Chondrocyte (in vitro differentiated cells): ENCODE measurements at regions not wholly inside any gene's neighbourhood (a gene's known extent, or its start where the extent isn't known, plus 50 kb on each side); places are given as distances from the start of the nearest gene placed in this dataset.

Source experiments
- DNase-seq: peaks from one replicate; pipeline ENCODE4 v3.0.0; 2021; ENCODE audit warnings: mixed read lengths, low spot score
- H3K27ac Mint-ChIP-seq: one replicate; pipeline ENCODE4 v1.8.0; 2021; ENCODE audit warnings: mild to moderate bottlenecking, moderate library complexity, mixed read lengths; ENCODE audit not compliant: unreplicated experiment
- H3K27me3 Mint-ChIP-seq: 2 replicates; pipeline ENCODE4 v1.8.0; 2021; ENCODE audit warnings: low read depth, mixed read lengths
- H3K36me3 Mint-ChIP-seq: 2 replicates; pipeline ENCODE4 v1.8.0; 2021; ENCODE audit warnings: low read depth, mixed read lengths
- H3K4me1 Mint-ChIP-seq: 2 replicates; pipeline ENCODE4 v1.8.0; 2021; ENCODE audit warnings: low read depth, mild to moderate bottlenecking, mixed read lengths
- H3K4me3 Mint-ChIP-seq: one replicate; pipeline ENCODE4 v1.8.0; 2021; ENCODE audit warnings: mild to moderate bottlenecking, moderate library complexity, mixed read lengths; ENCODE audit not compliant: unreplicated experiment
- H3K9me3 Mint-ChIP-seq: 2 replicates; pipeline ENCODE4 v1.8.0; 2021; ENCODE audit warnings: low read depth, mixed read lengths
- TF ChIP-seq, protein P1 (sequence below): fragments of 200-600 bp; sonication (generic); IDR thresholded peaks from 2 replicates; pipeline ENCODE4 v1.5.0; 2021; ENCODE audit warnings: antibody characterized with exemption, mild to moderate bottlenecking, moderate library complexity

- peaks cover 6% of the 10 kb centered on the region for H3K27me3 Mint-ChIP-seq
- TF ChIP-seq, protein P1, sequence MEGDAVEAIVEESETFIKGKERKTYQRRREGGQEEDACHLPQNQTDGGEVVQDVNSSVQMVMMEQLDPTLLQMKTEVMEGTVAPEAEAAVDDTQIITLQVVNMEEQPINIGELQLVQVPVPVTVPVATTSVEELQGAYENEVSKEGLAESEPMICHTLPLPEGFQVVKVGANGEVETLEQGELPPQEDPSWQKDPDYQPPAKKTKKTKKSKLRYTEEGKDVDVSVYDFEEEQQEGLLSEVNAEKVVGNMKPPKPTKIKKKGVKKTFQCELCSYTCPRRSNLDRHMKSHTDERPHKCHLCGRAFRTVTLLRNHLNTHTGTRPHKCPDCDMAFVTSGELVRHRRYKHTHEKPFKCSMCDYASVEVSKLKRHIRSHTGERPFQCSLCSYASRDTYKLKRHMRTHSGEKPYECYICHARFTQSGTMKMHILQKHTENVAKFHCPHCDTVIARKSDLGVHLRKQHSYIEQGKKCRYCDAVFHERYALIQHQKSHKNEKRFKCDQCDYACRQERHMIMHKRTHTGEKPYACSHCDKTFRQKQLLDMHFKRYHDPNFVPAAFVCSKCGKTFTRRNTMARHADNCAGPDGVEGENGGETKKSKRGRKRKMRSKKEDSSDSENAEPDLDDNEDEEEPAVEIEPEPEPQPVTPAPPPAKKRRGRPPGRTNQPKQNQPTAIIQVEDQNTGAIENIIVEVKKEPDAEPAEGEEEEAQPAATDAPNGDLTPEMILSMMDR, result no peak
Measured at GRCh38 chr17:55661256-55661758, 61.4 kb downstream of the TMEM100 start.

DNA sequence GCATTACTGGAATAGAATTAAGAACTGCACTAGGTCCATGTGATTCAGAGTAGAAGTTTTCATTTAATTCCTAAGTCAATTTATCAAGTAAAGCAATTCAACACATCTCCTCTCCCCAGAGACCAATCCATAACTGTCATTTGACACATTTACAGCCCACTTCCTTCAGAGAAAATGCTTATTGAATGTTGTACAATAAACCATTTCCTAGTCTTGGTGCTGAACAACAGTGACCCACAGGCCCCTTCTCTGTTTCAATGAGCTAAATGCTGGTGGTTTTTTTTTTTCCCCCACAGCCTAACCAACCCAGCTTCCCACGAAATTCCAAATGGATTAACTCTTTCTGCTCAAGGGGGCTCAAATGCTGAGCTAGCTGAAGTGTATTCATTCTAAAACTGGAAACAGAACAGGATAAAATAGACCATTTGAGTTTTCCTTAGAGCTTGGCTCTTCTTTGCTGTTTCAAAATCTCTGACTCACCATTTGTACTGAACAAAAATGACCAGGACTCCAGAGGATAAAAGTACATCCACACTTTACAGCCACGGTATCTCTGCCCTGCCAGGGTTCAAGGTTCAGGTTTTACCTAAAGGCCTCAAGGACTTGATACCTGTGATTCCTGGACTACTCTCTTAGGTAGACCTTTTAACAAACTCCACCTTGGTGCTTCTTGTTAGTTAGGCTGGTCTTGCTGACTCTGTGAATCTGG is 62.3 kb downstream of the TMEM100 start:
- peaks cover 2% of the 10 kb centered on the region for H3K27me3 Mint-ChIP-seq
- H3K4me1 Mint-ChIP-seq, result peaks cover 7% of the 10 kb centered on the region
- no peak overlapping the region for H3K4me3 Mint-ChIP-seq
- TF ChIP-seq, protein P1, result no peak
- H3K27ac Mint-ChIP-seq, result no peak overlapping the region
- DNase-seq, result no peak
- no peaks in the 10 kb centered on the region for H3K36me3 Mint-ChIP-seq
- no peaks in the 10 kb centered on the region for H3K9me3 Mint-ChIP-seq

More at GRCh38 chr17:55661256-55661758, 61.4 kb downstream of the TMEM100 start:
- H3K4me1 Mint-ChIP-seq, result peaks cover 7% of the 10 kb centered on the region
- H3K36me3 Mint-ChIP-seq, result no peaks in the 10 kb centered on the region
- H3K9me3 Mint-ChIP-seq, result no peaks in the 10 kb centered on the region
- DNase-seq, result no peak
- no peak overlapping the region for H3K4me3 Mint-ChIP-seq
- no peak overlapping the region for H3K27ac Mint-ChIP-seq

DNA sequence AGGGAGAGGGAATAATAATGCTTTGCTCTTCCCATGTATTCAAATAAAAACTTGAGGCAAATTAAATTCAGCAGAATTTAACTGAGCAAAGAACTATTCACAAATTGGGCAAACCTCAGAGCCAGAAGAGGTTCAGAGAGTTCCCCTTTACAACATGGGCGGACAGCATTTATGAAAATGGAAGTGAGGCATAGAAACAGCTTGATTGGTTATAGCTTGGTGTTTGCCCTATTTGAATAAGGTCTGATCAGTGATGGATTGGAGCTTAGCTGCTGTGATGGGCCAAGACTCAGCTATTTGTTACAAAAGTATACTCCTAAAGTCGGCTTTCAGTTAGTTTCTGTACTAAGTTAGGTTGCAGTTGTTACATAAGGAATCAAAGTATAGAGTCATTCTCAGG is 63.0 kb downstream of the TMEM100 start:
- TF ChIP-seq, protein P1, result no peak
- H3K27ac Mint-ChIP-seq, result no peak overlapping the region
- H3K4me3 Mint-ChIP-seq, result no peak overlapping the region
- no peak for DNase-seq
- no peaks in the 10 kb centered on the region for H3K36me3 Mint-ChIP-seq
- no peaks in the 10 kb centered on the region for H3K27me3 Mint-ChIP-seq
- no peaks in the 10 kb centered on the region for H3K9me3 Mint-ChIP-seq
- peaks cover 7% of the 10 kb centered on the region for H3K4me1 Mint-ChIP-seq

- Mint-ChIP-seq H3K9me3 (no peaks in the 10 kb centered on the region), H3K27me3 (no peaks in the 10 kb centered on the region), H3K4me1 (peaks cover 7% of the 10 kb centered on the region), H3K4me3 (no peak overlapping the region), H3K27ac (no peak overlapping the region), H3K36me3 (no peaks in the 10 kb centered on the region)
- TF ChIP-seq, protein P1, result no peak
- no peak for DNase-seq
Measured at GRCh38 chr17:55655777-55656176, 66.9 kb downstream of the TMEM100 start.

DNA sequence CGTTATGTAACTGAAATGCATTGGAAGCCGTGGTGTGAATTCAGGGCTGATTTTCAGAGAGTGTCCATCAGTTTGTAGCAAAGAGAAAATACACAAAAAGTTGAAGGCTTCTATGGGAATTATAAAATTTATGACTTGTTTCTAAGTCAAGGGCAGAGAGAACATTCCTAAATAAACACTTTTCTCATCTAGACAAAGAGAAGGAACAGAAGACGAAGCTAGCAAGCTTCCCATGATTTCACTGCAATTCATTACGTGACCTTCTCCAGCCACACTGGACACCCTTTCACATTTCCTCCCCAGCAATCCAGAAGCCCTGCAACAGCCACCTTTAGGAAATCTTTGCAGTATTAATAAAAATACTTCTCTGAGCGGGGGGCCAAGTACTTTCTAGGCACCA is 67.8 kb downstream of the TMEM100 start:
- no peaks in the 10 kb centered on the region for H3K9me3 Mint-ChIP-seq
- no peaks in the 10 kb centered on the region for H3K27me3 Mint-ChIP-seq
- no peak overlapping the region for H3K27ac Mint-ChIP-seq
- H3K36me3 Mint-ChIP-seq, result no peaks in the 10 kb centered on the region
- TF ChIP-seq, protein P1, result no peak
- DNase-seq, result no peak
- H3K4me3 Mint-ChIP-seq, result no peak overlapping the region
- no peaks in the 10 kb centered on the region for H3K4me1 Mint-ChIP-seq
